ENCODE measurements at regions not wholly inside any gene's neighbourhood (a gene's known extent, or its start where the extent isn't known, plus 50 kb on each side); places are given as distances from the start of the nearest gene placed in this dataset.

- Histone ChIP-seq H3K27me3 (ENCODE audit: control insufficient read depth, insufficient read depth, low read length) (no peaks in the 10 kb centered on the region), H3K9me3 (ENCODE audit: control insufficient read depth, insufficient read depth, low read depth, low read length) (no peaks in the 10 kb centered on the region), H3K36me3 (ENCODE audit: control insufficient read depth, insufficient read depth, low read length) (no peaks in the 10 kb centered on the region), H3K4me1 (ENCODE audit: control insufficient read depth, insufficient read depth, low read length) (no peaks in the 10 kb centered on the region), H3K4me3 (ENCODE audit: low read depth in 2 of 2, low read length in 2 of 2) (no peak overlapping the region), H3K27ac (ENCODE audit: low read length) (no peak overlapping the region)
- BruUV-seq (replicated peaks) = no TSS peak
- DNase-seq (ENCODE audit: low read depth, low spot score) (no peak), ATAC-seq (no peak)
- CTCF ChIA-PET = no interaction called here
- in situ Hi-C loops (cut with HindIII; ENCODE audit: low pct_unique_long_range_greater_than_20kb, low sequenced_read_pairs) (no loop called here), intact Hi-C loops (cut with micrococcal nuclease; ENCODE audit: unreplicated experiment) (no loop called here)
- POLR2A ChIA-PET = no interaction called here
- TF ChIP-seq POLR2AphosphoS5 (IDR thresholded peaks at IDR 0.05; ENCODE audit: low read depth, low read length) (no peak), REST (IDR thresholded peaks at IDR 0.05; ENCODE audit: insufficient read depth in 1 of 2, low read depth in 2 of 2, low read length in 1 of 2) (no peak), TCF7L2 (IDR thresholded peaks at IDR 0.05; ENCODE audit: low read depth, low read length) (no peak), SIN3A (IDR thresholded peaks at IDR 0.05; ENCODE audit: borderline replicate concordance, insufficient read depth, low read depth, low read length) (no peak), CTCF (IDR thresholded peaks at IDR 0.05) (no peak)
Measured at GRCh38 chr4:53928825-53929224, 135.6 kb downstream of the CHIC2 start.

- Histone ChIP-seq H3K9me3 (ENCODE audit: control insufficient read depth, insufficient read depth, low read depth, low read length) (no peaks in the 10 kb centered on the region), H3K4me3 (ENCODE audit: low read depth in 2 of 2, low read length in 2 of 2) (no peak overlapping the region), H3K27me3 (ENCODE audit: control insufficient read depth, insufficient read depth, low read length) (no peaks in the 10 kb centered on the region), H3K27ac (ENCODE audit: low read length) (no peak overlapping the region), H3K36me3 (ENCODE audit: control insufficient read depth, insufficient read depth, low read length) (no peaks in the 10 kb centered on the region), H3K4me1 (ENCODE audit: control insufficient read depth, insufficient read depth, low read length) (no peaks in the 10 kb centered on the region)
- CTCF ChIA-PET = no interaction called here
- POLR2A ChIA-PET = no interaction called here
- ATAC-seq (no peak), DNase-seq (ENCODE audit: low read depth, low spot score) (no peak)
- intact Hi-C loops (cut with micrococcal nuclease; ENCODE audit: unreplicated experiment) = no loop called here
- BruUV-seq (replicated peaks) = no TSS peak
- in situ Hi-C loops (cut with HindIII; ENCODE audit: low pct_unique_long_range_greater_than_20kb, low sequenced_read_pairs) = no loop called here
- TF ChIP-seq TCF7L2 (IDR thresholded peaks at IDR 0.05; ENCODE audit: low read depth, low read length) = no peak
- no peak for TF ChIP-seq POLR2AphosphoS5 (IDR thresholded peaks at IDR 0.05; ENCODE audit: low read depth, low read length)
- no peak for TF ChIP-seq SIN3A (IDR thresholded peaks at IDR 0.05; ENCODE audit: borderline replicate concordance, insufficient read depth, low read depth, low read length)
- no peak for TF ChIP-seq CTCF (IDR thresholded peaks at IDR 0.05)
- TF ChIP-seq REST (IDR thresholded peaks at IDR 0.05; ENCODE audit: insufficient read depth in 1 of 2, low read depth in 2 of 2, low read length in 1 of 2) = no peak
Measured at GRCh38 chr4:53925050-53925605, 139.3 kb downstream of the CHIC2 start.

Measured in Panc1 (cell line).